ENCODE measurements at regions not wholly inside any gene's neighbourhood (a gene's known extent, or its start where the extent isn't known, plus 50 kb on each side); places are given as distances from the start of the nearest gene placed in this dataset.

GRCh38 chr13:89279374-89279773, 1608.2 kb downstream of the SLITRK5 start:
- TF ChIP-seq CTCF (conservative IDR thresholded peaks at IDR 0.05; ENCODE audit: low read depth, low read length) (no peak), EZH2 (IDR thresholded peaks at IDR 0.05; ENCODE audit: low read length, unreplicated experiment) (no peak)
